Kidney epithelial cell (primary cell): ENCODE measurements at regions not wholly inside any gene's neighbourhood (a gene's known extent, or its start where the extent isn't known, plus 50 kb on each side); places are given as distances from the start of the nearest gene placed in this dataset.

ENCODE experiments used
- DNase-seq: peaks from one replicate; pipeline ENCODE4 v3.0.0-alpha.2; 2010; ENCODE audit warnings: low read depth
- H3K27me3 ChIP-seq: 2 replicates; pipeline ENCODE4 v1.6.0; 2011; ENCODE audit warnings: low read length; ENCODE audit not compliant: control insufficient read depth, insufficient read depth
- H3K36me3 ChIP-seq: 2 replicates; pipeline ENCODE4 v1.5.1; 2011; ENCODE audit warnings: low read length; ENCODE audit not compliant: control insufficient read depth, insufficient read depth
- H3K4me3 ChIP-seq: 2 replicates; pipeline ENCODE4 v1.5.1; 2011; ENCODE audit warnings: low read depth, mild to moderate bottlenecking, control low read depth, low read length
- TF ChIP-seq, protein P1 (sequence below): IDR thresholded peaks from 2 replicates; pipeline ENCODE4 v1.5.1; 2011; ENCODE audit warnings: mild to moderate bottlenecking, moderate library complexity, low read length, control low read depth, inconsistent platforms; ENCODE audit not compliant: insufficient read depth, poor library complexity, severe bottlenecking

GRCh38 chr16:73384506-73385089 is 336.7 kb upstream of the ZFHX3 start:
- H3K36me3 ChIP-seq: no peaks in the 10 kb centered on the region
- TF ChIP-seq, protein P1, sequence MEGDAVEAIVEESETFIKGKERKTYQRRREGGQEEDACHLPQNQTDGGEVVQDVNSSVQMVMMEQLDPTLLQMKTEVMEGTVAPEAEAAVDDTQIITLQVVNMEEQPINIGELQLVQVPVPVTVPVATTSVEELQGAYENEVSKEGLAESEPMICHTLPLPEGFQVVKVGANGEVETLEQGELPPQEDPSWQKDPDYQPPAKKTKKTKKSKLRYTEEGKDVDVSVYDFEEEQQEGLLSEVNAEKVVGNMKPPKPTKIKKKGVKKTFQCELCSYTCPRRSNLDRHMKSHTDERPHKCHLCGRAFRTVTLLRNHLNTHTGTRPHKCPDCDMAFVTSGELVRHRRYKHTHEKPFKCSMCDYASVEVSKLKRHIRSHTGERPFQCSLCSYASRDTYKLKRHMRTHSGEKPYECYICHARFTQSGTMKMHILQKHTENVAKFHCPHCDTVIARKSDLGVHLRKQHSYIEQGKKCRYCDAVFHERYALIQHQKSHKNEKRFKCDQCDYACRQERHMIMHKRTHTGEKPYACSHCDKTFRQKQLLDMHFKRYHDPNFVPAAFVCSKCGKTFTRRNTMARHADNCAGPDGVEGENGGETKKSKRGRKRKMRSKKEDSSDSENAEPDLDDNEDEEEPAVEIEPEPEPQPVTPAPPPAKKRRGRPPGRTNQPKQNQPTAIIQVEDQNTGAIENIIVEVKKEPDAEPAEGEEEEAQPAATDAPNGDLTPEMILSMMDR: no peak
- no peak overlapping the region for H3K4me3 ChIP-seq
- no peak for DNase-seq
- no peaks in the 10 kb centered on the region for H3K27me3 ChIP-seq

DNA sequence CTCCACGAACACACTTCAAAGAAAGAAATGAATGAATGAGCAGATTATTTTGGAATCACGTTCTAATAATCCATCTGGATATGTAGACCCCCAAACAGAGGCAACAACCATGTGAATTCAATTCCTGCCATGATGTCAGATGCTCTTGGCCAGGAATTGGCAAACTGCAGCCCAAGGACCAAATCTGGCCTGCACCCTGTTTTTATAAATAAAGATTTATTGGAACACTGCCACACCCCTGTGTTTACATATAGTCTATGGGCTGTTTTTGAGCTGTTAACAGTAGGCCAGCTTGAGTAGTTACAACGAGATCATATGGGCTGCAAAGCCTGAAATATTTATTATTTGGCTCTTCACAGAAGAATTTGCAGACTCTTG is 336.0 kb upstream of the ZFHX3 start:
- Histone ChIP-seq H3K36me3 (no peaks in the 10 kb centered on the region), H3K27me3 (no peaks in the 10 kb centered on the region), H3K4me3 (no peak overlapping the region)
- TF ChIP-seq, protein P1: no peak
- DNase-seq: no peak

- TF ChIP-seq, protein P1: no peak
- H3K36me3 ChIP-seq: no peaks in the 10 kb centered on the region
- no peak overlapping the region for H3K4me3 ChIP-seq
- DNase-seq: no peak
- no peaks in the 10 kb centered on the region for H3K27me3 ChIP-seq
These were observed 335.5 kb upstream of the ZFHX3 start for GRCh38 chr16:73383195-73383987.

GRCh38 chr16:73378471-73378870 is 330.5 kb upstream of the ZFHX3 start:
- DNase-seq: no peak
- Histone ChIP-seq H3K36me3 (no peaks in the 10 kb centered on the region), H3K4me3 (no peak overlapping the region), H3K27me3 (no peaks in the 10 kb centered on the region)
- TF ChIP-seq, protein P1: no peak

DNA sequence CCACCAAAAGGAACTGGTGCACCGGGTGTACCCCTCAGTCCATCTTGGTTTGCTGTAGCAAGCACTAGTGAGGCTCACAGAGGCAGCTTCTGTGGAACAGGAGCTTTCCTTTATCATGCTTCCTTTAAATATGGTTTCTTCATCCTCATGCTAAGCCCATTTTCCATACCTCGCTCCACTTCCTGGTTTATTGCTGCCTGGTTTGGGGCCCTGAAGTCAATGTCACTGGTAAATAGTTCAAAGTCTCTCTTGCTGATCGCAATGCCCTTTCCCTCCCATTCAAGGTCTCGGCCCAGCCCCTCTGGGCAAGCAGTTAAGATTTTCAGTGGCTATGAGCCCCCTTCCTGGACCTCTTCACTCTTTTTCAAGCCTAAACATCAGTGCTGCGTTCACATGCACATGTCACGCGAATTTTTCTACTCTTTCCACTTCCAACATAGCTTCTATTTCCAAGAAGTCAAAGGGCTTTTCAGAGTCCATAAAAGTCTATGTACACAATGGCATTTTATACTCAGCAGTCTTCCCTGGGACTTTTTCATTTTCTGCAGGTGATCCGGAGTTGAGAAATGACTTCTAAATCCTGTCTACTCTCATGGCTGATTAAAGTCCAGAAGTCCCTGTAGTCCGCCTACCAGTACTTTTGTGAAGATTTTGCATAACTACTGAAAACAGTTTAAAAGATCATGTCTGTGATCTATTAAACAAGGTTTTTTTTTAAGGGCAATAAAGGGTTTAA is 323.8 kb upstream of the ZFHX3 start:
- Histone ChIP-seq H3K36me3 (no peaks in the 10 kb centered on the region), H3K27me3 (no peaks in the 10 kb centered on the region), H3K4me3 (no peak overlapping the region)
- DNase-seq: no peak
- TF ChIP-seq, protein P1: no peak
